Stomach (tissue), 4 donors: ENCODE measurements at regions not wholly inside any gene's neighbourhood (a gene's known extent, or its start where the extent isn't known, plus 50 kb on each side); places are given as distances from the start of the nearest gene placed in this dataset.

Source experiments
- EP300 ChIP-seq: sonication (generic); formaldehyde crosslinking; IDR thresholded peaks from one replicate; pipeline ENCODE4 v1.6.1; 2017; ENCODE audit warnings: antibody characterized with exemption
- POLR2A ChIP-seq, 4 donors: fragments of 450-650 bp; IDR thresholded peaks; one replicate each; pipeline ENCODE4 v1.6.1; 2016; ENCODE audit warnings: antibody characterized with exemption in 4 of 4, control low read depth in 2 of 4, mild to moderate bottlenecking in 1 of 4, moderate library complexity in 1 of 4
- POLR2AphosphoS5 ChIP-seq, 3 donors: sonication (generic); formaldehyde crosslinking; IDR thresholded peaks; one replicate each; pipeline ENCODE4 v1.6.1; 2016; ENCODE audit warnings: antibody characterized with exemption in 3 of 3
- TF ChIP-seq, protein P1 (sequence below), 7 experiments: fragments of 450-650 bp in 4 of 7; fragments of 200-600 bp in 3 of 7; sonication (generic) in 3 of 7; IDR thresholded peaks; one replicate each; pipeline ENCODE4 v1.5.1; 2016 to 2019; ENCODE audit warnings: antibody characterized with exemption in 7 of 7, control low read depth in 2 of 7, mild to moderate bottlenecking in 1 of 7

- TF ChIP-seq, protein P1, sequence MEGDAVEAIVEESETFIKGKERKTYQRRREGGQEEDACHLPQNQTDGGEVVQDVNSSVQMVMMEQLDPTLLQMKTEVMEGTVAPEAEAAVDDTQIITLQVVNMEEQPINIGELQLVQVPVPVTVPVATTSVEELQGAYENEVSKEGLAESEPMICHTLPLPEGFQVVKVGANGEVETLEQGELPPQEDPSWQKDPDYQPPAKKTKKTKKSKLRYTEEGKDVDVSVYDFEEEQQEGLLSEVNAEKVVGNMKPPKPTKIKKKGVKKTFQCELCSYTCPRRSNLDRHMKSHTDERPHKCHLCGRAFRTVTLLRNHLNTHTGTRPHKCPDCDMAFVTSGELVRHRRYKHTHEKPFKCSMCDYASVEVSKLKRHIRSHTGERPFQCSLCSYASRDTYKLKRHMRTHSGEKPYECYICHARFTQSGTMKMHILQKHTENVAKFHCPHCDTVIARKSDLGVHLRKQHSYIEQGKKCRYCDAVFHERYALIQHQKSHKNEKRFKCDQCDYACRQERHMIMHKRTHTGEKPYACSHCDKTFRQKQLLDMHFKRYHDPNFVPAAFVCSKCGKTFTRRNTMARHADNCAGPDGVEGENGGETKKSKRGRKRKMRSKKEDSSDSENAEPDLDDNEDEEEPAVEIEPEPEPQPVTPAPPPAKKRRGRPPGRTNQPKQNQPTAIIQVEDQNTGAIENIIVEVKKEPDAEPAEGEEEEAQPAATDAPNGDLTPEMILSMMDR (IDR thresholded peaks at IDR 0.05) = no peak
- no peak for TF ChIP-seq POLR2A (IDR thresholded peaks at IDR 0.05)
- TF ChIP-seq POLR2AphosphoS5 (IDR thresholded peaks at IDR 0.05) = no peak
- no peak for TF ChIP-seq EP300
Observed at GRCh38 chr5:50550993-50551392, 109.9 kb upstream of the EMB start.
